SK-N-SH (cell line): ENCODE measurements at regions not wholly inside any gene's neighbourhood (a gene's known extent, or its start where the extent isn't known, plus 50 kb on each side); places are given as distances from the start of the nearest gene placed in this dataset.

Experiments
- CTCF ChIA-PET: fragments of 300-600, 350-600 bp; formaldehyde crosslinking; extraction: SDS; loops from one replicate; lab custom pipeline; 2021; lab: Yijun Ruan, JAX
- POLR2A ChIA-PET: fragments of 350-600 bp; sonication (Branson Sonifier 250); formaldehyde crosslinking; extraction: SDS; loops from one replicate; lab custom pipeline; 2020; ENCODE audit warnings: antibody characterized with exemption, inconsistent platforms; lab: Yijun Ruan, JAX
- DNase-seq: peaks from one replicate; pipeline ENCODE4 v3.0.0; 2012
- H2AFZ ChIP-seq: fragments of 200-600 bp; sonication (generic); 2 replicates; pipeline ENCODE4 v1.8.1; 2016; ENCODE audit warnings: antibody characterized with exemption, mild to moderate bottlenecking, low read depth
- H3F3A ChIP-seq: fragments of 200-600 bp; sonication (generic); replicated peaks from 2 replicates; pipeline ENCODE3; 2016; ENCODE audit warnings: antibody characterized with exemption, mild to moderate bottlenecking; ENCODE audit not compliant: insufficient read depth
- H3K27ac ChIP-seq, 2 experiments: fragments of 200-500 bp in 1 of 2; fragments of 200-600 bp in 1 of 2; sonication (Bioruptor generic) in 1 of 2; sonication (generic), shearing (Covaris generic) in 1 of 2; 2 replicates each; pipeline versions ENCODE4 v1.5.1 to v1.6.1; 2014 to 2016; ENCODE audit warnings: low read depth in 2 of 2, inconsistent platforms in 1 of 2, low read length in 1 of 2, mild to moderate bottlenecking in 1 of 2, mixed read lengths in 1 of 2
- H3K27me3 ChIP-seq: fragments of 200-600 bp; sonication (generic), shearing (Covaris generic); 2 replicates; pipeline ENCODE4 v1.6.1; 2016; ENCODE audit warnings: mixed run types; ENCODE audit not compliant: insufficient read depth
- H3K36me3 ChIP-seq, 2 experiments: fragments of 200-500 bp in 1 of 2; fragments of 200-600 bp in 1 of 2; sonication (Bioruptor generic) in 1 of 2; sonication (generic) in 1 of 2; replicated peaks in 1 of 2; 2 replicates each; pipeline versions ENCODE3 to v1.5.1; 2014 to 2016; ENCODE audit warnings: low read length in 1 of 2, mild to moderate bottlenecking in 1 of 2; ENCODE audit not compliant: insufficient read depth in 2 of 2, control insufficient read depth in 1 of 2
- H3K4me1 ChIP-seq, 2 experiments: fragments of 200-500 bp in 1 of 2; fragments of 200-600 bp in 1 of 2; sonication (Bioruptor generic) in 1 of 2; sonication (generic), shearing (Covaris generic) in 1 of 2; 2 replicates each; pipeline versions ENCODE4 v1.5.1 to v1.6.1; 2014 to 2016; ENCODE audit warnings: low read depth in 1 of 2, low read length in 1 of 2, mixed run types in 1 of 2; ENCODE audit not compliant: insufficient read depth in 2 of 2, control insufficient read depth in 1 of 2
- H3K4me2 ChIP-seq: fragments of 200-600 bp; sonication (generic), shearing (Covaris generic); 2 replicates; pipeline ENCODE4 v1.6.1; 2017; ENCODE audit warnings: mixed run types
- H3K4me3 ChIP-seq, 2 experiments: fragments of 200-500 bp in 1 of 2; fragments of 200-600 bp in 1 of 2; sonication (Bioruptor generic) in 1 of 2; sonication (generic), shearing (Covaris generic) in 1 of 2; 2 replicates each; pipeline versions ENCODE4 v1.5.1 to v1.8.1; 2014 to 2016; ENCODE audit warnings: low read depth in 2 of 2, inconsistent platforms in 1 of 2, low read length in 1 of 2, mild to moderate bottlenecking in 1 of 2, mixed read lengths in 1 of 2, moderate library complexity in 1 of 2
- H3K79me2 ChIP-seq: fragments of 200-600 bp; sonication (generic); 2 replicates; pipeline ENCODE4 v1.8.1; 2017; ENCODE audit warnings: mild to moderate bottlenecking; ENCODE audit not compliant: insufficient read depth
- H3K9ac ChIP-seq: fragments of 200-600 bp; sonication (generic); 2 replicates; pipeline ENCODE4 v1.6.1; 2017; ENCODE audit warnings: mixed run types
- H3K9me2 ChIP-seq: fragments of 200-600 bp; sonication (generic); 2 replicates; pipeline ENCODE4 v1.6.1; 2017; ENCODE audit warnings: mixed run types
- H3K9me3 ChIP-seq: fragments of 200-600 bp; sonication (generic); 2 replicates; pipeline ENCODE4 v1.6.1; 2017; ENCODE audit warnings: mixed run types, mild to moderate bottlenecking, moderate library complexity
- H4K20me1 ChIP-seq: fragments of 200-600 bp; sonication (generic); 2 replicates; pipeline ENCODE4 v1.6.1; 2017; ENCODE audit warnings: mild to moderate bottlenecking, mixed run types; ENCODE audit not compliant: insufficient read depth
- EP300 ChIP-seq, 2 experiments: IDR thresholded peaks; 2 replicates each; pipeline versions ENCODE4 v1.4.0 to v1.6.1; 2012; ENCODE audit warnings: borderline replicate concordance in 1 of 2, low read depth in 1 of 2, low read length in 1 of 2
- FOXJ3 ChIP-seq: sonication (generic); formaldehyde crosslinking; IDR thresholded peaks from 2 replicates; pipeline ENCODE4 v1.5.1; 2020; ENCODE audit warnings: mild to moderate bottlenecking, missing genetic modification reagents
- GABPA ChIP-seq: IDR thresholded peaks from 2 replicates; pipeline ENCODE4 v1.4.0; 2012; ENCODE audit warnings: low read depth, mild to moderate bottlenecking
- GATA2 ChIP-seq: sonication (generic); formaldehyde crosslinking; IDR thresholded peaks from 2 replicates; pipeline ENCODE4 v1.5.0; 2020; ENCODE audit warnings: mild to moderate bottlenecking, missing genetic modification reagents
- IRF3 ChIP-seq: fragments of 150-350 bp; IDR thresholded peaks from 2 replicates; pipeline ENCODE4 v1.6.1; 2016; ENCODE audit warnings: mild to moderate bottlenecking, low read depth, low read length
- JUND ChIP-seq: IDR thresholded peaks from 2 replicates; pipeline ENCODE4 v1.4.0; 2012
- MAX ChIP-seq: IDR thresholded peaks from 2 replicates; pipeline ENCODE4 v1.4.0; 2012; ENCODE audit warnings: low read depth
- MEF2A ChIP-seq: IDR thresholded peaks from 2 replicates; pipeline ENCODE4 v1.4.0; 2012; ENCODE audit warnings: low read depth, borderline replicate concordance
- MXI1 ChIP-seq: IDR thresholded peaks from 2 replicates; pipeline ENCODE4 v1.6.1; 2012; ENCODE audit warnings: mild to moderate bottlenecking, low read depth, low read length, improper control_type of control experiment
- NRF1 ChIP-seq: IDR thresholded peaks from 2 replicates; pipeline ENCODE4 v1.6.1; 2012; ENCODE audit warnings: low read depth, mild to moderate bottlenecking, low read length
- PBX3 ChIP-seq: IDR thresholded peaks from 2 replicates; pipeline ENCODE4; 2012
- POLR2AphosphoS5 ChIP-seq: IDR thresholded peaks from 2 replicates; pipeline ENCODE4 v1.6.1; 2012; ENCODE audit warnings: low read depth, low read length
- RAD21 ChIP-seq: IDR thresholded peaks from 2 replicates; pipeline ENCODE4 v1.6.1; 2012; ENCODE audit warnings: mild to moderate bottlenecking, low read length
- REST ChIP-seq: IDR thresholded peaks from 2 replicates; pipeline ENCODE4 v1.6.1; 2012; ENCODE audit warnings: mild to moderate bottlenecking, low read depth, low read length, moderate library complexity
- RXRA ChIP-seq: IDR thresholded peaks from 2 replicates; pipeline ENCODE4 v1.4.0; 2012; ENCODE audit warnings: low read depth, mild to moderate bottlenecking, borderline replicate concordance
- SIN3A ChIP-seq: IDR thresholded peaks from 2 replicates; pipeline ENCODE4 v1.6.1; 2012; ENCODE audit warnings: low read depth, mild to moderate bottlenecking, low read length, moderate library complexity, borderline replicate concordance
- USF2 ChIP-seq: fragments of 150-350 bp; IDR thresholded peaks from 2 replicates; pipeline ENCODE4 v1.6.1; 2017; ENCODE audit warnings: antibody characterized with exemption, low read length, low read depth, borderline replicate concordance
- YY1 ChIP-seq: IDR thresholded peaks from 2 replicates; pipeline ENCODE4 v1.4.0; 2012; ENCODE audit warnings: low read depth, mild to moderate bottlenecking
- WGBS: methylation state at CpG from one replicate; pipeline ENCODE4 v1.1.6; 2017; ENCODE audit warnings: low lambda C conversion rate; 5-methylcytosine and 5-hydroxymethylcytosine counted together

- H3K4me1 ChIP-seq: peaks cover 17 to 34% of the 10 kb centered on the region in 2 experiments; a peak in 3 of 4 replicates
- H3K4me3 ChIP-seq: no peak overlapping the region
- no peak overlapping the region for H2AFZ ChIP-seq
- no peaks in the 10 kb centered on the region; the same call in 1 of the 2 replicates for H3K9me3 ChIP-seq
- POLR2A ChIA-PET: no interaction called here
- H4K20me1 ChIP-seq: no peaks in the 10 kb centered on the region
- peaks cover 10% of the 10 kb centered on the region for H3F3A ChIP-seq
- H3K9ac ChIP-seq: no peak overlapping the region
- TF ChIP-seq USF2: no peak
- TF ChIP-seq MXI1: no peak
- TF ChIP-seq SIN3A: no peak
- no peak for TF ChIP-seq EP300 (IDR thresholded peaks at IDR 0.05; ENCODE audit: borderline replicate concordance in 1 of 2, low read depth in 1 of 2, low read length in 1 of 2)
- no peak for TF ChIP-seq GATA2
- TF ChIP-seq MAX: no peak
- TF ChIP-seq RXRA: no peak
- TF ChIP-seq IRF3: no peak
- TF ChIP-seq NRF1: no peak
- TF ChIP-seq MEF2A: no peak
- no peak for TF ChIP-seq RAD21
- no peak for TF ChIP-seq REST
- TF ChIP-seq FOXJ3 (CRISPR knock-in tag): no peak
- no peak for TF ChIP-seq YY1
- TF ChIP-seq GABPA: no peak
- no peak for TF ChIP-seq JUND
- TF ChIP-seq PBX3: no peak
- no peak for TF ChIP-seq POLR2AphosphoS5
- TF ChIP-seq, all 33 proteins: peak for 0
- peaks cover 42% of the 10 kb centered on the region for H3K79me2 ChIP-seq
- H3K27ac ChIP-seq: 0 out of 4 replicates have a peak overlapping the region, but pooled peaks of 1 of the 2 experiments have one; percentile 2
- no peaks in the 10 kb centered on the region for H3K36me3 ChIP-seq
- no peak for DNase-seq
- H3K27me3 ChIP-seq: no peaks in the 10 kb centered on the region
- CTCF ChIA-PET: interaction anchor here (0.7 kb wide), 1 partner anchor 1275 kb away, joined by 3 read pairs; no protein-coding TSS in a partner anchor
- H3K9me2 ChIP-seq: no peaks in the 10 kb centered on the region
- H3K4me2 ChIP-seq: no peak overlapping the region
- 91% methylated on average over 4 of the region's 4 CpGs for WGBS
Observed at GRCh38 chr14:71472356-71473340, 459.6 kb upstream of the RGS6 start.
